Ovary (tissue), 7 donors: ENCODE measurements at regions not wholly inside any gene's neighbourhood (a gene's known extent, or its start where the extent isn't known, plus 50 kb on each side); places are given as distances from the start of the nearest gene placed in this dataset.
"Not testable (repeated sequence)": the region's sequence is repeated elsewhere in the genome, so short reads cannot be mapped to it uniquely, and the experiment has no call there.

ENCODE experiments used
- DNase-seq, 5 donors: peaks; one replicate each; pipeline ENCODE4 v3.0.0-alpha.2; 2019 to 2020
- H3K27ac ChIP-seq, 2 donors: fragments of 200-600 bp; one replicate each; pipeline versions ENCODE4 v1.5.1 to v1.8.0; 2019 to 2022
- H3K27me3 ChIP-seq: fragments of 200-600 bp; one replicate; pipeline ENCODE4 v1.8.0; 2022
- H3K36me3 ChIP-seq: fragments of 200-600 bp; sonication (generic); one replicate; pipeline ENCODE4 v1.5.1; 2019
- H3K4me1 ChIP-seq: one replicate; pipeline ENCODE4 v1.8.1; 2013; ENCODE audit warnings: mild to moderate bottlenecking, moderate library complexity; ENCODE audit not compliant: insufficient read depth
- H3K4me3 ChIP-seq: fragments of 200-600 bp; sonication (generic); one replicate; pipeline ENCODE4 v1.5.1; 2017
- H3K9me3 ChIP-seq, 2 donors: fragments of 200-600 bp in 1 of 2; sonication (generic) in 1 of 2; one replicate each; pipeline versions ENCODE4 v1.5.1 to v1.8.1; 2013 to 2019; ENCODE audit warnings: mild to moderate bottlenecking in 1 of 2, moderate library complexity in 1 of 2
- CTCF ChIP-seq, 3 donors: fragments of 450-650 bp in 2 of 3; fragments of 200-600 bp in 1 of 3; IDR thresholded peaks; one replicate each; pipeline versions ENCODE4 v1.5.1 to v1.8.0; 2016 to 2022; ENCODE audit warnings: antibody characterized with exemption in 3 of 3, mild to moderate bottlenecking in 1 of 3
- EP300 ChIP-seq: sonication (generic); formaldehyde crosslinking; IDR thresholded peaks from one replicate; pipeline ENCODE4 v1.6.1; 2017; ENCODE audit warnings: antibody characterized with exemption
- POLR2A ChIP-seq: fragments of 450-650 bp; IDR thresholded peaks from one replicate; pipeline ENCODE4 v1.6.1; 2017; ENCODE audit warnings: antibody characterized with exemption, mild to moderate bottlenecking, moderate library complexity
- WGBS, 3 donors: extraction: QIAGEN DNeasy Blood & Tissue Kit in 1 of 3; methylation state at CpG; one replicate each; pipeline versions ENCODE4 v1.1.5 to v1.1.7; 2013 to 2017; 5-methylcytosine and 5-hydroxymethylcytosine counted together
- intact Hi-C, 4 donors: fragments of 100-400 bp; cut with DNase I; formaldehyde crosslinking; loops; one replicate each; pipeline versions ENCODE4 v1.11.0 to v1.15.1; 2022 to 2023
- donor health status: DM: no; HTN: no; CAD: no; lungs with moderate emphysema.
- donor health status: DM: no; HTN: no; CAD: no.
- donor health status: Bipolar disorder and iron deficiency.
- donor health status: DM: no; HTN: no; CAD: no.
- donor health status: DM: yes; HTN: yes; CAD: no.

- TF ChIP-seq EP300 (no peak), CTCF (IDR thresholded peaks at IDR 0.05) (no peak), POLR2A (no peak)
- no peaks in the 10 kb centered on the region for H3K27me3 ChIP-seq
- no peaks in the 10 kb centered on the region for H3K9me3 ChIP-seq
- WGBS, 3 donors: 20 to 35% (median 27%) methylated on average over 2 of the region's 2 CpGs
- H3K4me1 ChIP-seq: no peaks in the 10 kb centered on the region
- intact Hi-C loops: no loop called here
- no peak for DNase-seq
- no peaks in the 10 kb centered on the region for H3K36me3 ChIP-seq
- H3K4me3 ChIP-seq: no peak overlapping the region
- no peak overlapping the region for H3K27ac ChIP-seq
Observed at GRCh38 chr3:135419155-135419554, 546.4 kb upstream of the PPP2R3A start.

- H3K36me3 ChIP-seq: no peaks in the 10 kb centered on the region
- no peak for DNase-seq
- no peak overlapping the region for H3K27ac ChIP-seq
- no peaks in the 10 kb centered on the region for H3K9me3 ChIP-seq
- WGBS, 3 donors: 91 to 92% (median 91%) methylated on average over 2 of the region's 2 CpGs
- H3K4me1 ChIP-seq: no peaks in the 10 kb centered on the region
- no peak overlapping the region for H3K4me3 ChIP-seq
- H3K27me3 ChIP-seq: no peaks in the 10 kb centered on the region
- intact Hi-C loops: no loop called here
- no peak for TF ChIP-seq EP300
- no peak for TF ChIP-seq POLR2A
- TF ChIP-seq CTCF (IDR thresholded peaks at IDR 0.05): no peak
Observed at GRCh38 chr3:135426508-135426907, 539.0 kb upstream of the PPP2R3A start.

GRCh38 chr3:135432402-135432801 lies 533.1 kb upstream of the PPP2R3A start:
- no peaks in the 10 kb centered on the region for H3K27me3 ChIP-seq
- H3K9me3 ChIP-seq: no peaks in the 10 kb centered on the region
- TF ChIP-seq POLR2A (no peak), CTCF (IDR thresholded peaks at IDR 0.05) (no peak), EP300 (no peak)
- intact Hi-C loops: no loop called here
- no peak overlapping the region for H3K4me3 ChIP-seq
- H3K27ac ChIP-seq: no peak overlapping the region
- H3K36me3 ChIP-seq: no peaks in the 10 kb centered on the region
- H3K4me1 ChIP-seq: no peaks in the 10 kb centered on the region
- no peak for DNase-seq
- WGBS, 3 donors: 83 to 93% (median 87%) methylated on average over 2 of the region's 2 CpGs

- DNase-seq, H3K4me1 ChIP-seq, H3K9me3 ChIP-seq, intact Hi-C loops, H3K27me3 ChIP-seq, H3K36me3 ChIP-seq, H3K27ac ChIP-seq, H3K4me3 ChIP-seq: not testable (repeated sequence)
- WGBS, 3 donors: 55 to 62% (median 61%) methylated on average over 16 to 18 of the region's 18 CpGs
Observed at GRCh38 chr3:135438889-135439597, 526.5 kb upstream of the PPP2R3A start.

GRCh38 chr3:135439632-135440031 lies 525.9 kb upstream of the PPP2R3A start:
- intact Hi-C loops, DNase-seq, H3K4me1 ChIP-seq, H3K4me3 ChIP-seq, H3K27me3 ChIP-seq, H3K27ac ChIP-seq, H3K36me3 ChIP-seq, H3K9me3 ChIP-seq: not testable (repeated sequence)
- WGBS, 3 donors: 75 to 91% (median 83%) methylated on average over 7 of the region's 7 CpGs
